KMS-11 (cell line): ENCODE measurements at regions not wholly inside any gene's neighbourhood (a gene's known extent, or its start where the extent isn't known, plus 50 kb on each side); places are given as distances from the start of the nearest gene placed in this dataset.

Experiments
- H2AFZ ChIP-seq: fragments of 200-600 bp; sonication (generic); 2 replicates; pipeline ENCODE4 v1.6.1; 2016; ENCODE audit warnings: antibody characterized with exemption, mixed run types, low read depth
- H3K27ac ChIP-seq: fragments of 200-600 bp; sonication (generic); 2 replicates; pipeline ENCODE4 v1.6.1; 2016; ENCODE audit warnings: mild to moderate bottlenecking, mixed run types
- H3K27me3 ChIP-seq: fragments of 200-600 bp; sonication (generic); 2 replicates; pipeline ENCODE4 v1.6.1; 2017; ENCODE audit warnings: mild to moderate bottlenecking, low read depth, mixed run types, moderate library complexity; ENCODE audit not compliant: insufficient read depth
- H3K36me3 ChIP-seq: fragments of 200-600 bp; sonication (generic); 2 replicates; pipeline ENCODE4 v1.6.1; 2017; ENCODE audit warnings: mild to moderate bottlenecking, mixed run types; ENCODE audit not compliant: insufficient read depth
- H3K4me1 ChIP-seq: fragments of 200-600 bp; sonication (generic); 2 replicates; pipeline ENCODE4 v1.6.1; 2016; ENCODE audit warnings: mild to moderate bottlenecking, low read depth, mixed run types; ENCODE audit not compliant: poor library complexity, severe bottlenecking
- H3K4me2 ChIP-seq: fragments of 200-600 bp; sonication (generic); 2 replicates; pipeline ENCODE4 v1.7.0; 2016; ENCODE audit warnings: mild to moderate bottlenecking, mixed run types
- H3K4me3 ChIP-seq: fragments of 200-600 bp; sonication (generic); IDR thresholded peaks from 2 replicates; pipeline ENCODE4 v1.6.1; 2017; ENCODE audit warnings: low read depth, low read length, mixed read lengths; ENCODE audit not compliant: insufficient read depth
- H3K79me2 ChIP-seq: fragments of 200-600 bp; sonication (generic); 2 replicates; pipeline ENCODE4 v1.6.1; 2016; ENCODE audit warnings: low read depth, mixed run types; ENCODE audit not compliant: insufficient read depth
- H3K9ac ChIP-seq: fragments of 200-600 bp; sonication (generic); 2 replicates; pipeline ENCODE4 v1.6.1; 2016; ENCODE audit warnings: mild to moderate bottlenecking, mixed run types
- H4K20me1 ChIP-seq: fragments of 200-600 bp; sonication (generic); 2 replicates; pipeline ENCODE4 v1.6.1; 2016; ENCODE audit warnings: mild to moderate bottlenecking, mixed run types; ENCODE audit not compliant: insufficient read depth
- TF ChIP-seq, protein P1 (sequence below): fragments of 200-600 bp; sonication (generic); conservative IDR thresholded peaks from 2 replicates; pipeline ENCODE4 v1.6.1; 2017; ENCODE audit warnings: low read depth, mild to moderate bottlenecking, antibody characterized with exemption, low read length, moderate library complexity, mixed read lengths

DNA sequence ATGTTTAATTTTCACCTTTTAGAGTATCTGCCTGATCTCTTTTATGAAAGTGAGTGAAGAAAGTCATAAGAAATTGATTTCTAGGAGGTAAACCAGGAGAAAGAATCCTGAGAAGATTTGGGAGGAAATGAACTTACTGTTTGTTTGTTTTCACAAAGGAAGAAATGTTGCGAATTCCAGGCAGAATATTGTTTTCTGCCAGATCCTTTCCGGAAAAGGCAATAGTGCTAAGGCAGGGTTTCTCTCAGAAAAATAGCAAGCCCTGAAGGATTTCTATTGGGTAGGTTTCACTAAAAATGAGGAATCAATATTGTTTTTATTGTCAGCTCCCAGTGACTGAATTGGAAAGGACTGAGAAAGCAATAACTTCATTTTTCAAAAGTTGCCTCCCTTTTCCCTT is 85.7 kb upstream of the TGFBR2 start:
- H3K36me3 ChIP-seq, result no peaks in the 10 kb centered on the region
- TF ChIP-seq, protein P1, sequence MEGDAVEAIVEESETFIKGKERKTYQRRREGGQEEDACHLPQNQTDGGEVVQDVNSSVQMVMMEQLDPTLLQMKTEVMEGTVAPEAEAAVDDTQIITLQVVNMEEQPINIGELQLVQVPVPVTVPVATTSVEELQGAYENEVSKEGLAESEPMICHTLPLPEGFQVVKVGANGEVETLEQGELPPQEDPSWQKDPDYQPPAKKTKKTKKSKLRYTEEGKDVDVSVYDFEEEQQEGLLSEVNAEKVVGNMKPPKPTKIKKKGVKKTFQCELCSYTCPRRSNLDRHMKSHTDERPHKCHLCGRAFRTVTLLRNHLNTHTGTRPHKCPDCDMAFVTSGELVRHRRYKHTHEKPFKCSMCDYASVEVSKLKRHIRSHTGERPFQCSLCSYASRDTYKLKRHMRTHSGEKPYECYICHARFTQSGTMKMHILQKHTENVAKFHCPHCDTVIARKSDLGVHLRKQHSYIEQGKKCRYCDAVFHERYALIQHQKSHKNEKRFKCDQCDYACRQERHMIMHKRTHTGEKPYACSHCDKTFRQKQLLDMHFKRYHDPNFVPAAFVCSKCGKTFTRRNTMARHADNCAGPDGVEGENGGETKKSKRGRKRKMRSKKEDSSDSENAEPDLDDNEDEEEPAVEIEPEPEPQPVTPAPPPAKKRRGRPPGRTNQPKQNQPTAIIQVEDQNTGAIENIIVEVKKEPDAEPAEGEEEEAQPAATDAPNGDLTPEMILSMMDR, result no peak
- no peak overlapping the region for H3K4me2 ChIP-seq
- H3K27ac ChIP-seq, result no peak overlapping the region
- no peaks in the 10 kb centered on the region for H4K20me1 ChIP-seq
- H3K4me3 ChIP-seq, result no peak overlapping the region
- no peaks in the 10 kb centered on the region for H3K4me1 ChIP-seq
- H3K9ac ChIP-seq, result no peak overlapping the region
- no peaks in the 10 kb centered on the region for H3K79me2 ChIP-seq
- no peaks in the 10 kb centered on the region for H3K27me3 ChIP-seq
- no peak overlapping the region for H2AFZ ChIP-seq

DNA sequence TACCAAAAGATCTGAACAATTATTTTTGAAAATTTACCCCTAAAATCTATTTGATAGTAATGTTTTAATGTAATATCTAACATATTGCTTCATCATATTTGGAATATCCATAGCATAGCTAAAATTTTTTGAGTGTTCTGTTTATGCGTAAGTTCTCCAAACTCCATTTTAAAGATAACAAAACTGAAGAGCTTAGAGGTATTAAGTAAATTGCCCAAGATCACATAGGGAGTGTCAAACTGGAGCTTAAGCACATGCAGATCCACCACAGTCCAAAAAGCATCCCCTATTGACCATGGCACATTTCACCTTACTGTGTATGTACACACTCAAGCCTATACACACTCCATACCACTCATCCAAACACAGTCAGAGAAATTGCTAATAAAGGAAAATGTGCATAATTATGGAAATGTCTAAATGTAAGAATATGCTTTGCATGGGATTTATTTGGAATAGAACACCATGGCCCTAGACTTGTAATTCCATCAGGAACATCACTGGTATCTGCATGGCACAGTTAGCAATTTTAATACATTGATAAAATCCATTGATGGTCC is 85.2 kb upstream of the TGFBR2 start:
- Histone ChIP-seq H3K27ac (no peak overlapping the region), H2AFZ (no peak overlapping the region), H3K4me3 (no peak overlapping the region), H3K4me1 (no peaks in the 10 kb centered on the region), H3K4me2 (no peak overlapping the region), H3K79me2 (no peaks in the 10 kb centered on the region), H4K20me1 (no peaks in the 10 kb centered on the region), H3K9ac (no peak overlapping the region), H3K27me3 (no peaks in the 10 kb centered on the region), H3K36me3 (no peaks in the 10 kb centered on the region)
- TF ChIP-seq, protein P1, result no peak

DNA sequence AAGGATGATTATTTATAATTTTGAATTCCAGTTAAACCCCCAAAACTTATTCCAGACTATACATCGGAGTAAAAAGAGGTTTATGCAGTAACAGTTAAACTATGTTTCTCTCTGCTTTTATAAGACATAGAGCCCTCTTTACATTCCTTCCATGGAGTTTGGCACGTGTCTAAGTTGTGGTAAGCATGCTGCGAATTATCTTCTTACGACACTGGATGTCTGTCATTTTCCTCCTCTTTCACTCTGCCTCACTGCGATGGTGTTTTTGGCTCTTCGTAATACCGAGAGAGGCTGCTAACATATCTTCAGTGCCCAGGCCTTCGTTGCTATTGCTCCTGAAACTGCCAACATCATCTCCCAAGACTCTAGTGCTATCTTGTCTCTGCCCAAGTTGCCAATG is 83.9 kb upstream of the TGFBR2 start:
- Histone ChIP-seq H3K4me1 (no peaks in the 10 kb centered on the region), H3K36me3 (no peaks in the 10 kb centered on the region), H3K79me2 (no peaks in the 10 kb centered on the region), H3K4me2 (no peak overlapping the region), H2AFZ (no peak overlapping the region), H3K4me3 (no peak overlapping the region), H3K9ac (no peak overlapping the region), H3K27me3 (no peaks in the 10 kb centered on the region), H3K27ac (no peak overlapping the region), H4K20me1 (no peaks in the 10 kb centered on the region)
- TF ChIP-seq, protein P1, result no peak

DNA sequence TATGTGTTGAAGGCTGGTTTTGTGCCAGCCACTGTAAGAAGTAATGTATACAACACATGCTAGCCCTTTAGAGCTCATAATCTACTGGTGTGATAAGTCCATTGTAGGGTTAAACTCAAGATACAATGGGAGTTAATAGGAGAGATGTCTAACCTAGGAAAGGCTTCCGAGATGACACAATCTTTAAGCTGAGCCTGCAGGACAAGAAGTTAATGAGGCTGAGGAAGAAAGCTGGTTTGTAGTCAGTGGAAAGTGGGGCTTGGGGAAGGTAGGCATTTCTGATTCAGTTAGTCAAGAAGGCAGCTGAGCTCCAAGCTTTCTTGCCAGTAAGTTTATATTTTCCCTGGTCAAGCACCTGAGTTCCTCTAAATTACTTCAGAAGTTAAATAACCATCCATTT is 83.0 kb upstream of the TGFBR2 start:
- H3K4me1 ChIP-seq, result no peaks in the 10 kb centered on the region

More for the DNA sequence above, 83.0 kb upstream of the TGFBR2 start:
- Histone ChIP-seq H3K36me3 (no peaks in the 10 kb centered on the region), H4K20me1 (no peaks in the 10 kb centered on the region), H2AFZ (no peak overlapping the region), H3K4me2 (no peak overlapping the region), H3K27ac (no peak overlapping the region), H3K27me3 (no peaks in the 10 kb centered on the region), H3K9ac (no peak overlapping the region), H3K79me2 (no peaks in the 10 kb centered on the region), H3K4me3 (no peak overlapping the region)
- TF ChIP-seq, protein P1, result no peak
